Endothelial cell of umbilical vein (primary cell): ENCODE measurements at regions not wholly inside any gene's neighbourhood (a gene's known extent, or its start where the extent isn't known, plus 50 kb on each side); places are given as distances from the start of the nearest gene placed in this dataset.

Source experiments
- CTCF ChIP-seq, 2 donors: IDR thresholded peaks; 1 replicate in 1 of 2; 2 replicates in 1 of 2; pipeline ENCODE4 v1.5.1; 2011; ENCODE audit warnings: low read length in 2 of 2, mild to moderate bottlenecking in 2 of 2, moderate library complexity in 2 of 2, control low read depth in 1 of 2, inconsistent platforms in 1 of 2, low read depth in 1 of 2; ENCODE audit not compliant: insufficient read depth in 1 of 2; ENCODE audit errors: extremely low read depth in 1 of 2
- EZH2 ChIP-seq: IDR thresholded peaks from 2 replicates; pipeline ENCODE4 v1.6.1; 2012; ENCODE audit warnings: borderline replicate concordance, low read depth, mild to moderate bottlenecking, moderate library complexity, low read length, inconsistent platforms; ENCODE audit not compliant: severe bottlenecking
- FOS ChIP-seq: IDR thresholded peaks from 2 replicates; pipeline ENCODE4 v1.6.1; 2011; ENCODE audit warnings: mild to moderate bottlenecking, low read length, moderate library complexity, borderline replicate concordance; ENCODE audit not compliant: insufficient read depth
- GATA2 ChIP-seq: IDR thresholded peaks from 2 replicates; pipeline ENCODE4 v1.7.0; 2011; ENCODE audit warnings: low read depth, mild to moderate bottlenecking, moderate library complexity, mixed read lengths, low read length; ENCODE audit not compliant: insufficient read length, insufficient read depth
- JUN ChIP-seq: IDR thresholded peaks from 2 replicates; pipeline ENCODE4 v1.6.1; 2011; ENCODE audit warnings: borderline replicate concordance, low read depth; ENCODE audit not compliant: insufficient read length, insufficient read depth
- MAX ChIP-seq: IDR thresholded peaks from 2 replicates; pipeline ENCODE4 v1.6.1; 2011; ENCODE audit not compliant: insufficient read depth, insufficient read length
- MYC ChIP-seq: IDR thresholded peaks from one replicate; pipeline ENCODE4 v1.6.1; 2011; ENCODE audit warnings: mild to moderate bottlenecking, low read depth, low read length
- POLR2A ChIP-seq: IDR thresholded peaks from 2 replicates; pipeline ENCODE4 v1.6.1; 2012; ENCODE audit warnings: low read depth, mild to moderate bottlenecking, control low read depth, low read length
- POLR2AphosphoS5 ChIP-seq: IDR thresholded peaks from 2 replicates; pipeline ENCODE4 v1.6.1; 2012; ENCODE audit warnings: low read depth, mild to moderate bottlenecking, control low read depth, low read length, moderate library complexity; ENCODE audit not compliant: insufficient read depth

GRCh38 chr15:95362306-95362705 is 968.2 kb upstream of the NR2F2 start:
- TF ChIP-seq MAX (no peak), CTCF (IDR thresholded peaks at IDR 0.05; ENCODE audit: extremely low read depth in 1 of 2, insufficient read depth in 1 of 2, low read depth in 1 of 2, low read length in 2 of 2) (no peak), EZH2 (no peak), POLR2A (no peak), POLR2AphosphoS5 (no peak), MYC (no peak), JUN (no peak), FOS (no peak), GATA2 (no peak)
